DMS114 treated with DMSO at 0.1 percent for 48 hours (cell line): ENCODE measurements at regions not wholly inside any gene's neighbourhood (a gene's known extent, or its start where the extent isn't known, plus 50 kb on each side); places are given as distances from the start of the nearest gene placed in this dataset.
"Not testable (repeated sequence)": the region's sequence is repeated elsewhere in the genome, so short reads cannot be mapped to it uniquely, and the experiment has no call there.

ENCODE experiments used
- DNase-seq: peaks from one replicate; lab custom pipeline; 2025; ENCODE audit not compliant: unreplicated experiment; lab: John Stamatoyannopoulos, UW

GRCh38 chrX:93868289-93868965 is 194.4 kb downstream of the FAM133A start:
- DNase-seq: no peak

- DNase-seq: peak; percentile 0
Measured at GRCh38 chrX:93874554-93874953, 200.5 kb downstream of the FAM133A start.

GRCh38 chrX:93875621-93876282 is 201.7 kb downstream of the FAM133A start:
- no peak for DNase-seq

GRCh38 chrX:93921041-93921440 is 247.0 kb downstream of the FAM133A start:
- DNase-seq: not testable (repeated sequence)

- DNase-seq: no peak
Measured at GRCh38 chrX:93932471-93933220, 258.6 kb downstream of the FAM133A start.

GRCh38 chrX:93977641-93978040 is 303.6 kb downstream of the FAM133A start:
- no peak for DNase-seq

GRCh38 chrX:93985344-93986307 is 311.6 kb downstream of the FAM133A start:
- no peak for DNase-seq
